ENCODE measurements at regions not wholly inside any gene's neighbourhood (a gene's known extent, or its start where the extent isn't known, plus 50 kb on each side); places are given as distances from the start of the nearest gene placed in this dataset.
A peak's percentile ranks its signal among the peaks of the same experiment; 100 is the strongest.

GRCh38 chr16:65781855-65782254, 584.6 kb upstream of the CDH5 start:
- H3K27me3 ChIP-seq, result no peaks in the 10 kb centered on the region
- H4K20me1 ChIP-seq (ENCODE audit: insufficient read depth, poor library complexity, severe bottlenecking), result no peaks in the 10 kb centered on the region
- H3K4me2 ChIP-seq, result no peak overlapping the region
- H3K9me3 ChIP-seq (ENCODE audit: low read depth), result no peaks in the 10 kb centered on the region
- no peak overlapping the region for H3K4me3 ChIP-seq
- no peak overlapping the region for H2AFZ ChIP-seq
- H3K79me2 ChIP-seq, result no peaks in the 10 kb centered on the region
- peaks cover 13% of the 10 kb centered on the region for H3K4me1 ChIP-seq (ENCODE audit: insufficient read depth)
- no peaks in the 10 kb centered on the region for H3K9me2 ChIP-seq (replicated peaks; ENCODE audit: insufficient read depth)
- no peak for DNase-seq (ENCODE audit: low spot score)
- H3K27ac ChIP-seq, result peak overlapping the region; percentile 55
- H3K36me3 ChIP-seq (replicated peaks; ENCODE audit: insufficient read depth, low read depth), result no peaks in the 10 kb centered on the region
- TF ChIP-seq CTCF (IDR thresholded peaks at IDR 0.05; ENCODE audit: poor library complexity), result no peak
- TF ChIP-seq EZH2phosphoT487 (IDR thresholded peaks at IDR 0.05; ENCODE audit: low read depth, severe bottlenecking, unreplicated experiment), result no peak
- no peak for TF ChIP-seq EZH2 (IDR thresholded peaks at IDR 0.05; ENCODE audit: borderline replicate concordance)

GRCh38 chr16:65781363-65781762, 585.1 kb upstream of the CDH5 start:
- Histone ChIP-seq H3K27me3 (no peaks in the 10 kb centered on the region), H3K9me3 (ENCODE audit: low read depth) (no peaks in the 10 kb centered on the region), H3K27ac (peak overlapping the region; percentile 55), H4K20me1 (ENCODE audit: insufficient read depth, poor library complexity, severe bottlenecking) (no peaks in the 10 kb centered on the region), H2AFZ (no peak overlapping the region), H3K4me2 (no peak overlapping the region), H3K9me2 (replicated peaks; ENCODE audit: insufficient read depth) (no peaks in the 10 kb centered on the region), H3K4me1 (ENCODE audit: insufficient read depth) (peaks cover 13% of the 10 kb centered on the region), H3K36me3 (replicated peaks; ENCODE audit: insufficient read depth, low read depth) (no peaks in the 10 kb centered on the region), H3K79me2 (no peaks in the 10 kb centered on the region), H3K4me3 (no peak overlapping the region)
- 88% methylated on average over 1 of the region's 1 CpG for WGBS (ENCODE audit: low lambda C conversion rate, missing lambda C conversion rate)
- TF ChIP-seq CTCF (IDR thresholded peaks at IDR 0.05; ENCODE audit: poor library complexity) (no peak), EZH2 (IDR thresholded peaks at IDR 0.05; ENCODE audit: borderline replicate concordance) (no peak), EZH2phosphoT487 (IDR thresholded peaks at IDR 0.05; ENCODE audit: low read depth, severe bottlenecking, unreplicated experiment) (no peak)
- DNase-seq (ENCODE audit: low spot score), result peak; percentile 30

- Histone ChIP-seq H3K27ac (no peak overlapping the region), H4K20me1 (ENCODE audit: insufficient read depth, poor library complexity, severe bottlenecking) (no peaks in the 10 kb centered on the region), H3K4me1 (ENCODE audit: insufficient read depth) (peaks cover 13% of the 10 kb centered on the region), H3K9me2 (replicated peaks; ENCODE audit: insufficient read depth) (no peaks in the 10 kb centered on the region), H3K4me3 (no peak overlapping the region), H3K27me3 (no peaks in the 10 kb centered on the region), H3K4me2 (no peak overlapping the region), H3K36me3 (replicated peaks; ENCODE audit: insufficient read depth, low read depth) (no peaks in the 10 kb centered on the region), H3K79me2 (no peaks in the 10 kb centered on the region), H3K9me3 (ENCODE audit: low read depth) (no peaks in the 10 kb centered on the region), H2AFZ (no peak overlapping the region)
- TF ChIP-seq CTCF (IDR thresholded peaks at IDR 0.05; ENCODE audit: poor library complexity) (no peak), EZH2 (IDR thresholded peaks at IDR 0.05; ENCODE audit: borderline replicate concordance) (no peak), EZH2phosphoT487 (IDR thresholded peaks at IDR 0.05; ENCODE audit: low read depth, severe bottlenecking, unreplicated experiment) (no peak)
- DNase-seq (ENCODE audit: low spot score), result no peak
- 70% methylated on average over 7 of the region's 7 CpGs for WGBS (ENCODE audit: low lambda C conversion rate, missing lambda C conversion rate)
These were observed 587.3 kb upstream of the CDH5 start for GRCh38 chr16:65779201-65779600.

- Histone ChIP-seq H3K36me3 (replicated peaks; ENCODE audit: insufficient read depth, low read depth) (no peaks in the 10 kb centered on the region), H3K4me2 (no peak overlapping the region), H4K20me1 (ENCODE audit: insufficient read depth, poor library complexity, severe bottlenecking) (no peaks in the 10 kb centered on the region), H3K27ac (no peak overlapping the region), H3K27me3 (no peaks in the 10 kb centered on the region), H3K9me2 (replicated peaks; ENCODE audit: insufficient read depth) (no peaks in the 10 kb centered on the region), H3K79me2 (no peaks in the 10 kb centered on the region), H3K4me1 (ENCODE audit: insufficient read depth) (peaks cover 4% of the 10 kb centered on the region), H3K4me3 (no peak overlapping the region), H2AFZ (no peak overlapping the region), H3K9me3 (ENCODE audit: low read depth) (no peaks in the 10 kb centered on the region)
- DNase-seq (ENCODE audit: low spot score), result no peak
- TF ChIP-seq EZH2 (IDR thresholded peaks at IDR 0.05; ENCODE audit: borderline replicate concordance) (no peak), CTCF (IDR thresholded peaks at IDR 0.05; ENCODE audit: poor library complexity) (no peak), EZH2phosphoT487 (IDR thresholded peaks at IDR 0.05; ENCODE audit: low read depth, severe bottlenecking, unreplicated experiment) (no peak)
- WGBS (ENCODE audit: low lambda C conversion rate, missing lambda C conversion rate), result 93% methylated on average over 2 of the region's 2 CpGs
These were observed 589.8 kb upstream of the CDH5 start for GRCh38 chr16:65776639-65777183.
